ENCODE measurements at regions not wholly inside any gene's neighbourhood (a gene's known extent, or its start where the extent isn't known, plus 50 kb on each side); places are given as distances from the start of the nearest gene placed in this dataset.
A peak's percentile ranks its signal among the peaks of the same experiment; 100 is the strongest.

DNA sequence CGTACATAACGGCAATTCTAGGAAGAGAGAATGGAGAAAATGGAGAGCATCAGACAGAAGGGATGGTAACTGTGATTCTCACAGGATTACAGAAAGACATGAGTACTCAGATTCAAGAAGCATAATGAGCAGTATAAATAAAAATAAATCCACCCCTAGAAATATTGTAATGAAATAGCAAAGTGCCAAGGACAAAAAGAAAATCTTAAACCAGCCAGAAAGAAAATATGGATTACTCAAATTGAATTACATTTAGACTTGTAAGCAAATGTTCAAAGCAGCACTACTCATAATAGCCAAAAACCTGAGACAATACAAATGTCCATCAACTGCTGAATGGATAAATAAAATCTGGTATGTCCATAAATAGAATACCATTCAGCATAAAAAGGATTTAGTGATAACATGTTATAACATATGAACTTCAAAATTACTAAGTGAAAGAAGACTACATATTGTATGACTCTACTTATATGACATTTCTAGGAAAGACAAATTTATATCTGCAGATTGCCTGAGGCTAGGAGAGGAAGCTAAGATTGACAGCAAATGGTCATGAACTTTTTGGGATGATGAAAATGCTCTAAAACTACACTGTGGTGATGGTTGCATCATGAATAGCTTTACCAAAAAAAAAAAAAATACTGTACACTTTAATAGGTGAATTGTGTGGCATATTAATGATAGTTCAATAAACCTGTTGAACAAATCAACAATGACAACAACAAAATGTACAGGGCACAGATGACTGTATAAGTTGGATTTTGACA lies 63.4 kb upstream of the SPTBN1 start:
- Histone ChIP-seq H4K20me1 (ENCODE audit: insufficient read depth, low read length) (no peaks in the 10 kb centered on the region), H3K9ac (ENCODE audit: low read length) (no peak overlapping the region), H3K27ac (ENCODE audit: low read depth, low read length) (no peak overlapping the region), H3K36me3 (ENCODE audit: insufficient read depth, low read length) (no peaks in the 10 kb centered on the region), H3K4me2 (ENCODE audit: low read length) (no peak overlapping the region), H3K9me3 (ENCODE audit: insufficient read depth, low read depth, low read length) (no peaks in the 10 kb centered on the region), H3K4me1 (ENCODE audit: insufficient read depth, low read length) (peaks cover 4% of the 10 kb centered on the region), H3K79me2 (ENCODE audit: insufficient read depth, low read length) (no peaks in the 10 kb centered on the region), H3K4me3 (ENCODE audit: insufficient read depth, low read depth, low read length) (no peak overlapping the region), H2AFZ (ENCODE audit: low read depth, low read length) (no peak overlapping the region), H3K27me3 (ENCODE audit: insufficient read depth, low read length) (no peaks in the 10 kb centered on the region)
- Mint-ChIP-seq H3K36me3 (ENCODE audit: low read depth, unreplicated experiment) (no peaks in the 10 kb centered on the region), H3K4me1 (ENCODE audit: low read depth, unreplicated experiment) (peaks cover 5% of the 10 kb centered on the region), H3K27me3 (ENCODE audit: low read depth, unreplicated experiment) (no peaks in the 10 kb centered on the region), H3K27ac (ENCODE audit: unreplicated experiment) (no peak overlapping the region), H3K4me3 (ENCODE audit: unreplicated experiment) (no peak overlapping the region), H3K9me3 (ENCODE audit: unreplicated experiment) (no peaks in the 10 kb centered on the region)
- FAIRE-seq (no peak), DNase-seq (ENCODE audit: low read depth) (no peak)
- TF ChIP-seq EZH2 (IDR thresholded peaks at IDR 0.05; ENCODE audit: insufficient read depth, low read length) (no peak), CTCF (IDR thresholded peaks at IDR 0.05; ENCODE audit: insufficient read depth, low read depth, low read length) (no peak)

DNA sequence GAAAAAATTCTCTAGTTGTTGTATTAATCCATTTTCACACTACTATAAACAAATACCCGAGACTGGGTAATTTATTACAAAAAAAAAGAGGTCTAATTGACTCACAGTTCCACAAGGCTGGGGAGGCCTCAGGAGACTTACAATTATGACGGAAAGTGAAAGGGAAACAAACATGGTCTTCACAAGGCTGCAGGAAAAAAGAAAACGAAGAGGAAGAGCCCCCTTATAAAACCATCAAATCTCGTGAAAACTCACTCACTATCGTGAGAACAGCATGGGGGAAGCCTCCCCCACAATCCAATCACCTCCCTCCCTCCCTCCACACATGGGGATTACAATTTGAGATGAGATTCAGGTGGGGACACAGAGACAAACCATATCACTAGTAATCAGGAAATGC lies 61.7 kb upstream of the SPTBN1 start:
- no peak for FAIRE-seq
- no peaks in the 10 kb centered on the region for H3K36me3 ChIP-seq (ENCODE audit: insufficient read depth, low read length)
- no peaks in the 10 kb centered on the region for H3K27me3 Mint-ChIP-seq (ENCODE audit: low read depth, unreplicated experiment)
- H3K4me3 Mint-ChIP-seq (ENCODE audit: unreplicated experiment): no peak overlapping the region
- H3K9me3 Mint-ChIP-seq (ENCODE audit: unreplicated experiment): no peaks in the 10 kb centered on the region
- no peaks in the 10 kb centered on the region for H3K9me3 ChIP-seq (ENCODE audit: insufficient read depth, low read depth, low read length)
- no peak for DNase-seq (ENCODE audit: low read depth)
- H3K4me1 ChIP-seq (ENCODE audit: insufficient read depth, low read length): peaks cover 4% of the 10 kb centered on the region
- H3K4me1 Mint-ChIP-seq (ENCODE audit: low read depth, unreplicated experiment): no peaks in the 10 kb centered on the region
- H3K27me3 ChIP-seq (ENCODE audit: insufficient read depth, low read length): no peaks in the 10 kb centered on the region
- no peaks in the 10 kb centered on the region for H4K20me1 ChIP-seq (ENCODE audit: insufficient read depth, low read length)
- no peak overlapping the region for H3K27ac ChIP-seq (ENCODE audit: low read depth, low read length)
- no peaks in the 10 kb centered on the region for H3K79me2 ChIP-seq (ENCODE audit: insufficient read depth, low read length)
- no peaks in the 10 kb centered on the region for H3K36me3 Mint-ChIP-seq (ENCODE audit: low read depth, unreplicated experiment)
- no peak overlapping the region for H3K9ac ChIP-seq (ENCODE audit: low read length)
- H3K27ac Mint-ChIP-seq (ENCODE audit: unreplicated experiment): no peak overlapping the region
- no peak overlapping the region for H2AFZ ChIP-seq (ENCODE audit: low read depth, low read length)
- TF ChIP-seq EZH2 (IDR thresholded peaks at IDR 0.05; ENCODE audit: insufficient read depth, low read length) (no peak), CTCF (IDR thresholded peaks at IDR 0.05; ENCODE audit: insufficient read depth, low read depth, low read length) (no peak)
- no peak overlapping the region for H3K4me2 ChIP-seq (ENCODE audit: low read length)
- H3K4me3 ChIP-seq (ENCODE audit: insufficient read depth, low read depth, low read length): no peak overlapping the region

DNA sequence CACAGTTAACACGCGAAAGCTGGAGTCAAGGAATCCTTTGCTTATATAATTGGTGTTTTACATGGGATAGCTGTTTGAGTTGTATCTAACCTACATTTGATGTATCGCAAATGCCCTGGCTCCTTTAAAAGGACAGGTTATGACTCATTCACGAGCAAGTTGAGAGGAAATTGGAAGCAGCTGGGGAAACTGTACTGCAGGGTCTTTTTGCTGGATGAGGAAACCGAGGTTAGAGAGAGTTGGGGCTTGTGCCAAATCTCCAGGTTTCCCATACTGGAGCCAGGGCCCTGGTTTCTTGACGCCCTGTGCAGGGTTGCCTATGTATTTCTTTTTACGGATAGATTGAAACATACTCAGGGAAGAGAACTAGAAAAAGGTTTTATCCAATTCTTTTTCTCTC lies 60.0 kb upstream of the SPTBN1 start:
- H3K4me1 ChIP-seq (ENCODE audit: insufficient read depth, low read length): peaks cover 4% of the 10 kb centered on the region
- no peak overlapping the region for H3K27ac ChIP-seq (ENCODE audit: low read depth, low read length)
- no peaks in the 10 kb centered on the region for H3K36me3 ChIP-seq (ENCODE audit: insufficient read depth, low read length)
- no peak overlapping the region for H3K27ac Mint-ChIP-seq (ENCODE audit: unreplicated experiment)
- peak overlapping the region; percentile 32 for H3K4me2 ChIP-seq (ENCODE audit: low read length)
- H3K27me3 Mint-ChIP-seq (ENCODE audit: low read depth, unreplicated experiment): peaks cover 1% of the 10 kb centered on the region
- H2AFZ ChIP-seq (ENCODE audit: low read depth, low read length): no peak overlapping the region
- H4K20me1 ChIP-seq (ENCODE audit: insufficient read depth, low read length): no peaks in the 10 kb centered on the region
- TF ChIP-seq EZH2 (IDR thresholded peaks at IDR 0.05; ENCODE audit: insufficient read depth, low read length) (no peak), CTCF (IDR thresholded peaks at IDR 0.05; ENCODE audit: insufficient read depth, low read depth, low read length) (no peak)
- DNase-seq (ENCODE audit: low read depth) (peak; percentile 42), FAIRE-seq (peak; percentile 75)
- no peaks in the 10 kb centered on the region for H3K9me3 Mint-ChIP-seq (ENCODE audit: unreplicated experiment)
- no peaks in the 10 kb centered on the region for H3K36me3 Mint-ChIP-seq (ENCODE audit: low read depth, unreplicated experiment)
- H3K4me1 Mint-ChIP-seq (ENCODE audit: low read depth, unreplicated experiment): no peaks in the 10 kb centered on the region
- H3K9me3 ChIP-seq (ENCODE audit: insufficient read depth, low read depth, low read length): no peaks in the 10 kb centered on the region
- H3K79me2 ChIP-seq (ENCODE audit: insufficient read depth, low read length): no peaks in the 10 kb centered on the region
- H3K27me3 ChIP-seq (ENCODE audit: insufficient read depth, low read length): no peaks in the 10 kb centered on the region
- no peak overlapping the region for H3K9ac ChIP-seq (ENCODE audit: low read length)
- no peak overlapping the region for H3K4me3 Mint-ChIP-seq (ENCODE audit: unreplicated experiment)
- H3K4me3 ChIP-seq (ENCODE audit: insufficient read depth, low read depth, low read length): no peak overlapping the region

All from astrocyte (in vitro differentiated cells and primary cell).